GM18517 (cell line): ENCODE measurements at regions not wholly inside any gene's neighbourhood (a gene's known extent, or its start where the extent isn't known, plus 50 kb on each side); places are given as distances from the start of the nearest gene placed in this dataset.

Experiments
- ATAC-seq: cut with Tn5 transposase; IDR thresholded peaks from one replicate; pipeline ENCODE4 v1.9.1; 2021; ENCODE audit warnings: mild to moderate bottlenecking, moderate library complexity; ENCODE audit not compliant: unreplicated experiment

- no peak for ATAC-seq
These were observed 76.4 kb upstream of the FSTL5 start for GRCh38 chr4:162239992-162240769.

GRCh38 chr4:162237676-162238075 is 73.9 kb upstream of the FSTL5 start:
- no peak for ATAC-seq

GRCh38 chr4:162234595-162234994 is 70.8 kb upstream of the FSTL5 start:
- ATAC-seq = no peak

- ATAC-seq = no peak
These were observed 68.5 kb upstream of the FSTL5 start for GRCh38 chr4:162232349-162232748.

- ATAC-seq = no peak
These were observed 65.9 kb upstream of the FSTL5 start for GRCh38 chr4:162229670-162230069.

GRCh38 chr4:162221148-162221547 is 57.3 kb upstream of the FSTL5 start:
- ATAC-seq = no peak
